ENCODE measurements at regions not wholly inside any gene's neighbourhood (a gene's known extent, or its start where the extent isn't known, plus 50 kb on each side); places are given as distances from the start of the nearest gene placed in this dataset.

- TF ChIP-seq CTCF (IDR thresholded peaks at IDR 0.05) (no peak), EP300 (IDR thresholded peaks at IDR 0.05) (no peak), POLR2AphosphoS5 (IDR thresholded peaks at IDR 0.05) (no peak), POLR2A (IDR thresholded peaks at IDR 0.05) (no peak)
- Histone ChIP-seq H3K4me1 (no peaks in the 10 kb centered on the region), H3K9me3 (no peaks in the 10 kb centered on the region), H3K4me3 (no peak overlapping the region), H3K27me3 (no peaks in the 10 kb centered on the region), H3K27ac (no peak overlapping the region), H3K36me3 (no peaks in the 10 kb centered on the region)
- WGBS, result 94% methylated on average over 2 of the region's 2 CpGs
- DNase-seq (ENCODE audit: low spot score in 2 of 2), result no peak
Measured at GRCh38 chr5:144013816-144014215, 156.6 kb downstream of the YIPF5 start.

DNA sequence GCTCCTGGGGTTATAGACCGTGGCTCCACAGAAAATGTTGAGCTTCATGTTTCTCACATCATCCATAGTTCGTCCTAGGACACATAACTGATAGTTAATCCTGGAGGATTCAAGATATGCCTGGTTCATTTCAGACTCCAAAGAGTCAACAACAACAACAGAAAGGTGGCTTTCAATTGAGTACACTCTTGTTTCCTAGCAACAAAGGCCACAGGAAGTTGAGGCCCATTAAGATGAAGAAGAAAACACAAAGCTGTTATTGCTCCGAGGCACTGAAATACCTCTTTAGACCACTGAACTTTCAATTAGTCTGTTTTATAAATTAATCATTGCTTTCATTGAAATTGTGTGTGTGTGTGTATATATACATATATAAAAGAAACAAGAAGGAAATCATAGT is 154.5 kb downstream of the YIPF5 start:
- Histone ChIP-seq H3K4me3 (no peak overlapping the region), H3K36me3 (no peaks in the 10 kb centered on the region), H3K4me1 (no peaks in the 10 kb centered on the region), H3K27me3 (no peaks in the 10 kb centered on the region), H3K9me3 (no peaks in the 10 kb centered on the region), H3K27ac (no peak overlapping the region)
- WGBS, result 83% methylated on average over 3 of the region's 3 CpGs
- DNase-seq (ENCODE audit: low spot score in 2 of 2), result no peak
- TF ChIP-seq POLR2AphosphoS5 (IDR thresholded peaks at IDR 0.05) (no peak), EP300 (IDR thresholded peaks at IDR 0.05) (no peak), CTCF (IDR thresholded peaks at IDR 0.05) (no peak), POLR2A (IDR thresholded peaks at IDR 0.05) (no peak)

DNA sequence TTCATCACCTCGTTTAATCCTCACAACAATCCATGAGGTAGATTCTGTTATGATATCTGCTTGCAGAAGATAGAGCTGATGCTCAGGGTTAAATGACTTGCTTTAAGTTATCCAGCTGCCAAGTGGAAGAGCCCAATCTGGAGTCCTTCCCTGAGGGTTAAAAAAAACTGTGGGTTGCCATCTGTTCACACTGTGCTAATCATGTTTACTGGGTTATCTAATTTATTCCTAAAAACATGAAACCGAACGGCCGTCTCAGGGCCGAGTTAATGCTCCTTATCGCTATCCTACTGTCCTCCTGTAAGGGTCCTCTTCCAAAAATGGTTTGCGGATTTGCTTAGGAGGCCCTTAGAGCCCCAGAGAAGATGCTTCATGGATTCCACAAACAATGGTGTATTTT is 153.3 kb downstream of the YIPF5 start:
- H3K4me1 ChIP-seq, result no peaks in the 10 kb centered on the region

DNA sequence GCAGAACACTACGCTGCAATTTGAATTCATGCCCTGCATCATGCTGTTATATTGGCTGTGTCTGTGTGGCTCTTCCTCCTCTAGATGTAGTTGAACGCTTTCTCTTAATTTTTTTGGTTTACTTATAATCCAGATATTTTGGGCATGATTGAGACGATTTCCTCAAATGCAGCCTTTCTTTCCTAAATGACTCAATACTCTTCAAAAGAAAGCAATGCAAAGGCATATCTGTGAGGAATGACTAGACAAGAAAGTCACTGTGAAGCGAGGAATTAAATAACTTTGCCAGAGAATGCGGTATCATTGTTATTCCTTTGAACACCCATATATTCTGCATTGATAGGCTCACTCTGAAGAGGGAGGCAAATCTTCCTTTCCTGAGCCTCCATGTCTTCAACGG is 152.8 kb downstream of the YIPF5 start:
- Histone ChIP-seq H3K4me3 (no peak overlapping the region), H3K27ac (no peak overlapping the region), H3K9me3 (no peaks in the 10 kb centered on the region), H3K27me3 (no peaks in the 10 kb centered on the region), H3K36me3 (no peaks in the 10 kb centered on the region), H3K4me1 (no peaks in the 10 kb centered on the region)
- no peak for DNase-seq (ENCODE audit: low spot score in 2 of 2)
- TF ChIP-seq CTCF (IDR thresholded peaks at IDR 0.05), result no peak
- no peak for TF ChIP-seq POLR2A (IDR thresholded peaks at IDR 0.05)
- TF ChIP-seq EP300 (IDR thresholded peaks at IDR 0.05), result no peak
- no peak for TF ChIP-seq POLR2AphosphoS5 (IDR thresholded peaks at IDR 0.05)
- 84% methylated on average over 6 of the region's 6 CpGs for WGBS

More for the DNA sequence above, 153.3 kb downstream of the YIPF5 start:
- no peaks in the 10 kb centered on the region for H3K9me3 ChIP-seq
- DNase-seq (ENCODE audit: low spot score in 2 of 2), result no peak
- no peaks in the 10 kb centered on the region for H3K27me3 ChIP-seq
- no peak overlapping the region for H3K27ac ChIP-seq
- no peaks in the 10 kb centered on the region for H3K36me3 ChIP-seq
- TF ChIP-seq POLR2AphosphoS5 (IDR thresholded peaks at IDR 0.05) (no peak), CTCF (IDR thresholded peaks at IDR 0.05) (no peak), POLR2A (IDR thresholded peaks at IDR 0.05) (no peak), EP300 (IDR thresholded peaks at IDR 0.05) (no peak)
- no peak overlapping the region for H3K4me3 ChIP-seq
- WGBS, result 95% methylated on average over 7 of the region's 7 CpGs

- Histone ChIP-seq H3K27ac (no peak overlapping the region), H3K36me3 (no peaks in the 10 kb centered on the region), H3K4me3 (no peak overlapping the region), H3K27me3 (no peaks in the 10 kb centered on the region), H3K9me3 (no peaks in the 10 kb centered on the region), H3K4me1 (peaks cover 5% of the 10 kb centered on the region)
- TF ChIP-seq EP300 (IDR thresholded peaks at IDR 0.05) (no peak), POLR2A (IDR thresholded peaks at IDR 0.05) (no peak), POLR2AphosphoS5 (IDR thresholded peaks at IDR 0.05) (no peak), CTCF (IDR thresholded peaks at IDR 0.05) (no peak)
- DNase-seq (ENCODE audit: low spot score in 2 of 2), result no peak
- 51% methylated on average over 1 of the region's 1 CpG for WGBS
Measured at GRCh38 chr5:144024090-144024489, 146.4 kb downstream of the YIPF5 start.

Measured in suprapubic skin (tissue), 4 donors.